HepG2 (cell line): ENCODE measurements at regions not wholly inside any gene's neighbourhood (a gene's known extent, or its start where the extent isn't known, plus 50 kb on each side); places are given as distances from the start of the nearest gene placed in this dataset.

Experiments used
- GTF2F1 ChIP-seq: fragments of 150-350 bp; IDR thresholded peaks from 2 replicates; pipeline ENCODE4 v1.6.1; 2014; ENCODE audit warnings: low read length
- NFKB2 ChIP-seq: sonication (generic); formaldehyde crosslinking; IDR thresholded peaks from 2 replicates; pipeline ENCODE4 v1.4.0; 2020; ENCODE audit warnings: missing genetic modification reagents, borderline replicate concordance

- no peak for TF ChIP-seq GTF2F1
- no peak for TF ChIP-seq NFKB2 (CRISPR knock-in tag)
Observed at GRCh38 chr11:114758627-114759026, 80.3 kb downstream of the NXPE2 start.
